ENCODE measurements at regions not wholly inside any gene's neighbourhood (a gene's known extent, or its start where the extent isn't known, plus 50 kb on each side); places are given as distances from the start of the nearest gene placed in this dataset.

GRCh38 chr14:76577090-76577489 lies 184.2 kb upstream of the VASH1 start:
- TF ChIP-seq CTCF (conservative IDR thresholded peaks at IDR 0.05; ENCODE audit: low read length) (no peak), EZH2phosphoT487 (IDR thresholded peaks at IDR 0.05; ENCODE audit: borderline replicate concordance, low read depth, low read length) (no peak)

Measured in OCI-LY7 (cell line).